Lower leg skin (tissue), 3 donors: ENCODE measurements at regions not wholly inside any gene's neighbourhood (a gene's known extent, or its start where the extent isn't known, plus 50 kb on each side); places are given as distances from the start of the nearest gene placed in this dataset.

ENCODE experiments used
- CTCF ChIP-seq, 3 donors: fragments of 450-650 bp; IDR thresholded peaks; one replicate each; pipeline ENCODE4 v1.5.1; 2016; ENCODE audit warnings: antibody characterized with exemption in 3 of 3, mild to moderate bottlenecking in 3 of 3, moderate library complexity in 2 of 3
- POLR2A ChIP-seq, 2 donors: fragments of 450-650 bp; IDR thresholded peaks; one replicate each; pipeline ENCODE4 v1.6.1; 2016 to 2017; ENCODE audit warnings: antibody characterized with exemption in 2 of 2, mild to moderate bottlenecking in 1 of 2, moderate library complexity in 1 of 2

GRCh38 chr5:65094279-65094678, 325.5 kb downstream of the CWC27 start:
- TF ChIP-seq CTCF (IDR thresholded peaks at IDR 0.05) (no peak), POLR2A (IDR thresholded peaks at IDR 0.05) (no peak)
